GM12878 (cell line): ENCODE measurements at regions not wholly inside any gene's neighbourhood (a gene's known extent, or its start where the extent isn't known, plus 50 kb on each side); places are given as distances from the start of the nearest gene placed in this dataset.

Experiments used
- ATF3 ChIP-seq: IDR thresholded peaks from 2 replicates; pipeline ENCODE4 v1.6.1; 2011; ENCODE audit warnings: low read depth, mild to moderate bottlenecking, low read length, moderate library complexity, borderline replicate concordance; ENCODE audit errors: extremely low read depth
- FOS ChIP-seq: IDR thresholded peaks from 3 replicates; pipeline ENCODE4 v1.6.1; 2011; ENCODE audit warnings: borderline replicate concordance; ENCODE audit not compliant: insufficient read length; ENCODE audit errors: extremely low read depth
- JUND ChIP-seq: IDR thresholded peaks from 2 replicates; pipeline ENCODE4 v1.6.1; 2012; ENCODE audit warnings: low read depth, mild to moderate bottlenecking, low read length, improper control_type of control experiment, moderate library complexity
- MEF2A ChIP-seq: IDR thresholded peaks from 2 replicates; pipeline ENCODE4 v1.6.1; 2011; ENCODE audit warnings: low read depth, mild to moderate bottlenecking, low read length, moderate library complexity; ENCODE audit not compliant: insufficient read depth
- NR2C1 ChIP-seq: fragments of 450-650 bp; IDR thresholded peaks from 2 replicates; pipeline ENCODE4 v1.6.1; 2017; ENCODE audit warnings: antibody characterized with exemption, mild to moderate bottlenecking, moderate library complexity
- RELB ChIP-seq: fragments of 450-650 bp; IDR thresholded peaks from 2 replicates; pipeline ENCODE4 v1.6.1; 2017; ENCODE audit warnings: low read depth, mild to moderate bottlenecking, moderate library complexity
- SIX5 ChIP-seq: IDR thresholded peaks from 2 replicates; pipeline ENCODE4 v1.6.1; 2011; ENCODE audit warnings: mild to moderate bottlenecking, low read depth, low read length, moderate library complexity; ENCODE audit not compliant: severe bottlenecking
- TBL1XR1 ChIP-seq: IDR thresholded peaks from 2 replicates; pipeline ENCODE4 v1.6.1; 2012; ENCODE audit warnings: low read depth, low read length, improper control_type of control experiment
- TCF3 ChIP-seq: IDR thresholded peaks from 2 replicates; pipeline ENCODE4 v1.6.1; 2012; ENCODE audit warnings: low read depth, mild to moderate bottlenecking, low read length, borderline replicate concordance; ENCODE audit not compliant: insufficient read depth
- ZNF384 ChIP-seq: IDR thresholded peaks from 2 replicates; pipeline ENCODE4 v1.6.1; 2012; ENCODE audit warnings: low read depth, mild to moderate bottlenecking, low read length, improper control_type of control experiment, borderline replicate concordance
- ZNF622 ChIP-seq: fragments of 450-650 bp; IDR thresholded peaks from 2 replicates; pipeline ENCODE4 v1.6.1; 2017; ENCODE audit warnings: mild to moderate bottlenecking, inconsistent platforms
- TF ChIP-seq, protein P1 (sequence below): IDR thresholded peaks from 2 replicates; pipeline ENCODE4 v1.6.1; 2012; ENCODE audit warnings: low read depth, low read length, improper control_type of control experiment

DNA sequence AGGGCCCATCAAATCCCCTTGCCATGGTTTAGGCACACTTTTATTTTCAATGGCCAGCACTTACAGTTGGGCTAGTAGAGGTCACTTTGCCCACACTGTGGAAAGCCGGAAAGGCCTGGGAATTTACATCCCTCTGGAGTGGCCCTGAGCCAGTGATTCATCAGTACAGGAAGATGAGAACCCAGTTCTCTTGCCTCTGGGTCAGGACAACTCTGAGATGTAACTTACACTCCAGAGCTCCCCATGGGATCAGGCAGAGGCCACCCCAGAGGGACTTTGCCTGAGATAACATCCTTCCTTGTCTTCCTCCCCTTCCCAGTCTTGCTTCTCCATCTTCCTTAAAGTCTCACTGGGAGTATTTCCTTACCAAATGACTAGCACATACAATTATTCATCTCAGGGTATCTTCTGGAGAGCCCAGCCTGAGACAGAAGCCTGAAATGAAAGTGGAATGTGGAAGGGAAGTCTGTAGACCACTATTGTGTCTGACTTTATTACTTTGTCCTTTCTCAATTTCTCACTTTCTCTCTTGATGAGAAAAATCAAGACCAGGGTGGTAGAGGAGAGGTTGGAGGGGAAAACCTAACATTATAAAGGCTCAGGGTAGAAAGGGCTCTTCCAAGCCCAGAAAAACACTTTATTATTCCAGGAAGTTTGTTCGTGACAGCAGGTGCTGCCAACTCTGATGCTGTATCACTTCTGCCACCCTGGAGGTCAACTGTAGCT is 220.8 kb downstream of the ZNF621 start (continued):
- TF ChIP-seq, protein P1, sequence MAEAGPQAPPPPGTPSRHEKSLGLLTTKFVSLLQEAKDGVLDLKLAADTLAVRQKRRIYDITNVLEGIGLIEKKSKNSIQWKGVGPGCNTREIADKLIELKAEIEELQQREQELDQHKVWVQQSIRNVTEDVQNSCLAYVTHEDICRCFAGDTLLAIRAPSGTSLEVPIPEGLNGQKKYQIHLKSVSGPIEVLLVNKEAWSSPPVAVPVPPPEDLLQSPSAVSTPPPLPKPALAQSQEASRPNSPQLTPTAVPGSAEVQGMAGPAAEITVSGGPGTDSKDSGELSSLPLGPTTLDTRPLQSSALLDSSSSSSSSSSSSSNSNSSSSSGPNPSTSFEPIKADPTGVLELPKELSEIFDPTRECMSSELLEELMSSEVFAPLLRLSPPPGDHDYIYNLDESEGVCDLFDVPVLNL, result no peak
- TF ChIP-seq JUND (no peak), TCF3 (no peak), SIX5 (no peak), TBL1XR1 (no peak), MEF2A (no peak), ATF3 (no peak), RELB (no peak), ZNF622 (no peak), NR2C1 (no peak), FOS (no peak), ZNF384 (no peak)
